ENCODE measurements at regions not wholly inside any gene's neighbourhood (a gene's known extent, or its start where the extent isn't known, plus 50 kb on each side); places are given as distances from the start of the nearest gene placed in this dataset.

- H3K27ac ChIP-seq, result no peak overlapping the region
- H3K4me3 ChIP-seq, result no peak overlapping the region
- no peaks in the 10 kb centered on the region for H3K9me3 ChIP-seq (ENCODE audit: low read depth)
- H3K27me3 ChIP-seq, result no peaks in the 10 kb centered on the region
- H3K4me1 ChIP-seq (ENCODE audit: low read depth), result peaks cover 13% of the 10 kb centered on the region
- no peak for DNase-seq (ENCODE audit: low read depth in 1 of 2, low spot score in 1 of 2)
- H3K36me3 ChIP-seq, result no peaks in the 10 kb centered on the region
- TF ChIP-seq CTCF (IDR thresholded peaks at IDR 0.05; ENCODE audit: low read depth, low read length), result no peak
These were observed 452.6 kb upstream of the ZMIZ1 start for GRCh38 chr10:78616125-78616695.

GRCh38 chr10:78617115-78617514, 451.7 kb upstream of the ZMIZ1 start:
- no peak overlapping the region for H3K4me3 ChIP-seq
- DNase-seq (ENCODE audit: low read depth in 1 of 2, low spot score in 1 of 2), result no peak
- H3K4me1 ChIP-seq (ENCODE audit: low read depth), result peaks cover 13% of the 10 kb centered on the region
- H3K36me3 ChIP-seq, result no peaks in the 10 kb centered on the region
- H3K27ac ChIP-seq, result no peak overlapping the region
- H3K27me3 ChIP-seq, result no peaks in the 10 kb centered on the region
- no peaks in the 10 kb centered on the region for H3K9me3 ChIP-seq (ENCODE audit: low read depth)
- TF ChIP-seq CTCF (IDR thresholded peaks at IDR 0.05; ENCODE audit: low read depth, low read length), result no peak

- no peak for TF ChIP-seq CTCF (IDR thresholded peaks at IDR 0.05; ENCODE audit: low read depth, low read length)
- DNase-seq (ENCODE audit: low read depth in 1 of 2, low spot score in 1 of 2), result no peak
- Histone ChIP-seq H3K9me3 (ENCODE audit: low read depth) (no peaks in the 10 kb centered on the region), H3K27me3 (no peaks in the 10 kb centered on the region), H3K36me3 (no peaks in the 10 kb centered on the region), H3K4me3 (no peak overlapping the region), H3K27ac (no peak overlapping the region), H3K4me1 (ENCODE audit: low read depth) (peaks cover 13% of the 10 kb centered on the region)
These were observed 451.1 kb upstream of the ZMIZ1 start for GRCh38 chr10:78617631-78618030.

- Histone ChIP-seq H3K27me3 (no peaks in the 10 kb centered on the region), H3K4me1 (ENCODE audit: low read depth) (peaks cover 13% of the 10 kb centered on the region), H3K36me3 (no peaks in the 10 kb centered on the region), H3K4me3 (no peak overlapping the region), H3K27ac (no peak overlapping the region), H3K9me3 (ENCODE audit: low read depth) (no peaks in the 10 kb centered on the region)
- DNase-seq (ENCODE audit: low read depth in 1 of 2, low spot score in 1 of 2), result no peak
- no peak for TF ChIP-seq CTCF (IDR thresholded peaks at IDR 0.05; ENCODE audit: low read depth, low read length)
These were observed 450.7 kb upstream of the ZMIZ1 start for GRCh38 chr10:78618050-78618449.

- Histone ChIP-seq H3K4me3 (no peak overlapping the region), H3K27ac (no peak overlapping the region), H3K27me3 (no peaks in the 10 kb centered on the region), H3K4me1 (ENCODE audit: low read depth) (peaks cover 20% of the 10 kb centered on the region), H3K9me3 (ENCODE audit: low read depth) (no peaks in the 10 kb centered on the region), H3K36me3 (no peaks in the 10 kb centered on the region)
- TF ChIP-seq CTCF (IDR thresholded peaks at IDR 0.05; ENCODE audit: low read depth, low read length), result no peak
- DNase-seq (ENCODE audit: low read depth in 1 of 2, low spot score in 1 of 2), result no peak
These were observed 449.5 kb upstream of the ZMIZ1 start for GRCh38 chr10:78619115-78619851.

All from cardiac muscle cell (in vitro differentiated cells and primary cell).